ENCODE measurements at regions not wholly inside any gene's neighbourhood (a gene's known extent, or its start where the extent isn't known, plus 50 kb on each side); places are given as distances from the start of the nearest gene placed in this dataset.

- TF ChIP-seq ZBTB12 (CRISPR knock-in tag; IDR thresholded peaks at IDR 0.05) (no peak), NR4A1 (CRISPR knock-in tag; IDR thresholded peaks at IDR 0.05) (no peak), NR4A1 (tag; IDR thresholded peaks at IDR 0.05) (no peak), CGGBP1 (CRISPR knock-in tag; IDR thresholded peaks at IDR 0.05) (no peak)
Measured at GRCh38 chr21:15333136-15333710, 268.4 kb upstream of the NRIP1 start (continued).

GRCh38 chr21:15333951-15334350 lies 269.2 kb upstream of the NRIP1 start:
- Histone ChIP-seq H4K20me1 (replicated peaks; ENCODE audit: control insufficient read depth, insufficient read depth, low read length) (no peaks in the 10 kb centered on the region), H3K9ac (ENCODE audit: insufficient read depth in 1 of 2, low read depth in 2 of 2, low read length in 2 of 2) (no peak overlapping the region), H3K9me1 (ENCODE audit: control insufficient read depth, insufficient read depth, low read length) (no peaks in the 10 kb centered on the region), H3K27me3 (ENCODE audit: control insufficient read depth in 2 of 2, insufficient read depth in 2 of 2, low read length in 2 of 2) (no peaks in the 10 kb centered on the region), H2AFZ (ENCODE audit: low read depth, low read length) (no peak overlapping the region), H3K9me3 (replicated peaks; ENCODE audit: control insufficient read depth, insufficient read depth, low read depth, low read length) (no peaks in the 10 kb centered on the region), H3K79me2 (ENCODE audit: control insufficient read depth, insufficient read depth, low read length) (no peaks in the 10 kb centered on the region), H3K27ac (ENCODE audit: extremely low read depth, low read depth, low read length) (no peak overlapping the region), H3K36me3 (ENCODE audit: control insufficient read depth, insufficient read depth, low read length) (no peaks in the 10 kb centered on the region), H3K4me2 (ENCODE audit: insufficient read depth, low read length) (no peak overlapping the region), H3K4me3 (no peak overlapping the region), H3K4me1 (replicated peaks in 1 of 2; ENCODE audit: control insufficient read depth in 2 of 2, insufficient read depth in 2 of 2, low read length in 2 of 2) (no peaks in the 10 kb centered on the region)
- WGBS (ENCODE audit: insufficient coverage, low coverage, missing lambda C conversion rate) = 4% methylated on average over 2 of the region's 2 CpGs
- ChIA-PET POLR2A (interaction anchor here (1.2 kb wide), 1 partner anchor 21 kb away, joined by 3 read pairs; no protein-coding TSS in a partner anchor), CTCF (ENCODE audit: low intra/inter-chr PET ratio) (no interaction called here)
- BruUV-seq (replicated peaks) = no TSS peak
- in situ Hi-C loops (cut with MboI) (no loop called here), intact Hi-C loops (cut with micrococcal nuclease) (no loop called here)
- ATAC-seq (no peak), FAIRE-seq (no peak), DNase-seq (ENCODE audit: extremely low read depth in 1 of 4, low spot score in 3 of 4) (no peak)
- TF ChIP-seq ZNF511 (CRISPR knock-in tag; IDR thresholded peaks at IDR 0.05) (no peak), ZNF197 (CRISPR knock-in tag; IDR thresholded peaks at IDR 0.05; ENCODE audit: low read depth) (no peak), ZBTB9 (CRISPR knock-in tag; IDR thresholded peaks at IDR 0.05) (no peak), ZBTB33 (CRISPR knock-in tag; IDR thresholded peaks at IDR 0.05) (no peak), ATF3 (IDR thresholded peaks at IDR 0.05) (no peak), ATF3 (CRISPR knock-in tag; conservative IDR thresholded peaks at IDR 0.05) (no peak), NR2F6 (CRISPR knock-in tag; IDR thresholded peaks at IDR 0.05) (no peak), MYC (IDR thresholded peaks at IDR 0.05; ENCODE audit: low read depth, low read length) (no peak), MYC (CRISPR knock-in tag; IDR thresholded peaks at IDR 0.05; ENCODE audit: borderline replicate concordance, low read depth) (no peak), BACH1 (tag; IDR thresholded peaks at IDR 0.05) (no peak), SUPT5H (IDR thresholded peaks at IDR 0.05) (no peak)
